ENCODE measurements at regions not wholly inside any gene's neighbourhood (a gene's known extent, or its start where the extent isn't known, plus 50 kb on each side); places are given as distances from the start of the nearest gene placed in this dataset.

- no peak for FAIRE-seq
These were observed 581.4 kb downstream of the USP25 start for GRCh38 chr21:16311229-16311628.

- FAIRE-seq, result no peak
These were observed 582.5 kb downstream of the USP25 start for GRCh38 chr21:16312321-16312720.

DNA sequence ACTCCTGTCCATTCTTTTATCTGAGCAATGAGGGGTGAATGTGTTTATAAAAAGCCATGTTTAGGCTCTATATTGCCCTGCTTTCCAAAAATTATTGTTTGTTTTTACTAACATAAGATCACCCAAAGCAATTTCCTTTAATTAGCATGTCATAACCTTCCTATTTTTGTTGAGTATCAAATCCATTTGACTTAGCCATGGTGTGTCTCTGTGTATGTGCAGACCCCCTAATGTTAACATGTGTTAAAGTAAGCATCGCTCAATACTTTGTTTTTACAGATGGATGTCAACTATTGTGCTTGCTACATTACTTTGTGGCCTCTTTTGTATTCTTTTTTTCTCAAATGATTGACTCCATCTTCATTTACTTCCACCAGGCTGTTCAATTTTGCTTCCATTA, 585.4 kb downstream of the USP25 start:
- no peak for FAIRE-seq

- no peak for FAIRE-seq
These were observed 589.0 kb downstream of the USP25 start for GRCh38 chr21:16318651-16319300.

DNA sequence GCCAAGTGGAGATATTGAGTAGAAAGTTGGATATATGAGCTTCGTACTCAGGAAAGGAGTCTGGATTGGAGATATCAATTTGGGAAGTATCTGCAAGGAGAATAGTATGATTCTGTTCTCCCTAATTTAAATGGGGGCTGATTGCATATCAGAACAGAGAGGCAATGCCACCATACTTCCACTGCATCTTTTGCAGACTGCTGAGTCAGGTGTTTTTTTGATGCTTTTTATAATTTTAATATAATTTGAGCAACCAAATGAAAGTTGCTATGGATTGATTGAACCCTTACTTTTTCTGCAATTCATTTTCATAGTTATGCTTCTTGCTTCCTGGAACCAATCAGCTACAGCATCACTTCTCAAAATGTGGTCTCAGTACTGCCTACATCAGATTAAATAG, 590.3 kb downstream of the USP25 start:
- FAIRE-seq, result no peak

- peak; percentile 41 for FAIRE-seq
These were observed 592.7 kb downstream of the USP25 start for GRCh38 chr21:16322454-16322853.

GRCh38 chr21:16323596-16323995, 593.8 kb downstream of the USP25 start:
- FAIRE-seq, result no peak

DNA sequence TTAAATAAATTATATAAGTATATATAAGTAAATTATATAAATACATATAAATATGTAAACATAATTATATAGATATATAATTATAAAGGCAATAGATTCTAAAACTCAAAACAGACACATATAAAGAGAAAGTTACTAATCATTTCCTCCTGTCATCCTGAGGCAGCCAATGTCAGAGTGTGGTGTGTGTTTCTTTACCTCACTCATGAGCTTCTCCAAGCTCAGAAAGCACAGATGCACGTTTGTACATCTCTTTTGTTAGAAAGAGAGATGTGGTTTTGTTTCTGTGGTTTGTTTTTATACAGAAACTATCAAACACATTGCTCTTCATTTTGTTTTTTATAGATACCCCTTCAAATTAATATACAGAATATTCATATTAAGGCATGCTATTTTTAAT, 594.8 kb downstream of the USP25 start:
- FAIRE-seq, result peak; percentile 57

DNA sequence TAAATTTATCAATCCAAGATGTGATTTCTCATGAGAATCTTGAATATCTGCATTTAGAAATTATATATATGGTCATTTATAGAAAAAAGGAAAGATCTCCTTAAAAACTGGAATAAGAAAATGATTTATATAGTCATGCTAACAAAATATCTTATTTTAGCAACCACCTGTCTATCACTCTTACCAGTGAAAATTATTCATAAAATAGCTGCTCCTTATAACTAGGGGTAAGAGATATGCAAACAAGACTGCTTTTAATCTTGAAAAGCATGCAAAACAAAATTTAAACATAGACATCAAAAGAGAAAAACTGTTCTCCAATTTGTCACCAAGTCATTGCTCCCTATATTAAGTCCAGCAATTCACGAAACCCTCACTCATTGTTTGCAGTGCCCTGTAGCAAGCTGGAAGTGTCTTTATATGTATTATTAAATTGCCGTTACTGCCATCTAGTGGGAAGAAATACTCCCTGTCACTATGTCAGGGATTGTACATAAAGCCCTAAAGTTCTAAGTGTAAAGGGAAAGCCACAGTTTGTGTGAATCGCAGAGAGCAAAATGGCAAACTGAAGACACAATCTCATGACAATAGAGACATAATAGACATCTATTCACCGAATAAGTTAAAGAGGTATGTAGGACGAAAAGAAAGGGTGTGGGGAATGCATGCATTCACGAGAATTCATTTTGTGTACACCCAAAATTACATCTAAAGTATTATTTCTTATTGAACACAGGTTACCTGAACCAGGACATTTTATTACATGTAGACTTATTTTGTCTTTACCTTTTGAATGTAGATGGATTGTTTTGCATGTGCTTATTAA, 600.5 kb downstream of the USP25 start:
- FAIRE-seq, result peak; percentile 5

DNA sequence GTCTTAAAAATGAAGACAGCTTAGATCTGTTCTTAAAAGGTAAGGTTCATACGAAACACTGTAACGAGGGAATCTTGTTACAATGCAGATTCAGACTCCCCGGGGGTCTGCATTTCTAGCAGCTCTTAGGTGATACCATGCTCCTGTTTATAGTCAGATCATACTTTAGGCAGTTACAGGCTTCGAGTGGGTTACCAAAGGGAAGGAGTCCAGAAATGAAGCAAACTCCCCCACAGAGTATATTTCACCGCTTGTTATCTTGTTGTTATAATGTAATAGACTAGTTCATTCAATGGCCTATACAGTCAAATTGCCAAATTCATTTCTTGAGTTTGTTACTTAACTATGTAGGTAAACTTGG, 601.1 kb downstream of the USP25 start:
- no peak for FAIRE-seq

- FAIRE-seq, result no peak
These were observed 607.5 kb downstream of the USP25 start for GRCh38 chr21:16337266-16337665.

DNA sequence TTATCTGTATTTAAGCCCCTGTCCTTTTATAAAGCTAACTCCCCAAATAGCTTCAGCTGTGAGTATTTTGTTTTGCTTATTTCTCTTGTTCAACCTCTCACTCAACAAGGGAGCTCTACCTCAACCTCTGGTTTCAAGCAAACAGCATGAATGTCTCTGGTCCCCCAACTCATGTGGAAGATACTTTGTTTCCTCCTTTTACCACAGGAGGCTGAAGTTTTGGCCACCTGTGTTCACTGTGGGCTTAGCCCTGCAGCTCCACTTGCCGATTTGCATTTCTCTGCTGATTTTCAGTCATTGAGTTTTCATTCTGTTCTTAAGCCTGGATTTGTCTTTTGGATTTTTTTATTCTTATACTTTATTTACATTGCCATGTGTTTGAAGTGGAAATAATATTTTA, 613.1 kb downstream of the USP25 start:
- no peak for FAIRE-seq

- no peak for FAIRE-seq
These were observed 614.0 kb downstream of the USP25 start for GRCh38 chr21:16343776-16344175.

DNA sequence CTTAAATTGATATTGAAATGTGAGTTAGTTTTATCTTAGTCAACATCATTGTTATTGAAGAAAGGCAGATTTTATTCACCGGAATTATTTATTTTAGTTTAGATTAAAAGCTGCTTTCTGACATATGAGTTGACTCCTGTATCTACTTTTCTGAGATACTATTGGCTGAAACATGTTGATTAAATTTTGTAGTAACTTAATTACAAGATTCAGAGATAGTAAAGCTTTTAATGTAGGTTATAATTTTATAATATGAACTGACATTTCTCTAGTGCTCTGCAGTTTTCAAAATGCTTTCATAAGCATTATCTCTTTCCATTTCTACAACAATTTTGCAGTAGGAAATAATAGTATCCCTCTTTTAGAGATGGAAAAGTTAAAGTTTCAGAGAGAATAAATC, 616.0 kb downstream of the USP25 start:
- no peak for FAIRE-seq

DNA sequence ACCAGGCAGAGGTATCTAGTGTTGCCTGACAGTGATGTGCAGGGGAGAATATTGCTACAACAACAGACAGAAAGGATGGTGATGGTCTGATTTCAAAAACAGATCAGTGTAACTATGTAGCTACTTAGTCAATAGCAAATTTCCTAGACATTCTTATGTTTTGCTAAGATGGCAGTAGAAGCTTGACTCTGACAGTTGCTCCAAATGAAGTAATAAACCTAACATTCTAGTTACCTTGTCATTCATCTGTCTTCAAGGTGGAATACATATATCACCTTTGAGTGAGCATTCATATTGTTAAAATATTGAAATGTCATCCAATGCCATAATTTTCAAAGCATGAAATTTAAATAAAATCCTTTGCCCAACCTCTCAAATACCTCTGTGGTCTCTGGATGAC, 617.4 kb downstream of the USP25 start:
- FAIRE-seq, result no peak

- FAIRE-seq, result no peak
These were observed 624.0 kb downstream of the USP25 start for GRCh38 chr21:16353764-16354163.

- FAIRE-seq, result no peak
These were observed 628.2 kb downstream of the USP25 start for GRCh38 chr21:16357994-16358393.

- FAIRE-seq, result no peak
These were observed 629.0 kb downstream of the USP25 start for GRCh38 chr21:16358784-16359183.

DNA sequence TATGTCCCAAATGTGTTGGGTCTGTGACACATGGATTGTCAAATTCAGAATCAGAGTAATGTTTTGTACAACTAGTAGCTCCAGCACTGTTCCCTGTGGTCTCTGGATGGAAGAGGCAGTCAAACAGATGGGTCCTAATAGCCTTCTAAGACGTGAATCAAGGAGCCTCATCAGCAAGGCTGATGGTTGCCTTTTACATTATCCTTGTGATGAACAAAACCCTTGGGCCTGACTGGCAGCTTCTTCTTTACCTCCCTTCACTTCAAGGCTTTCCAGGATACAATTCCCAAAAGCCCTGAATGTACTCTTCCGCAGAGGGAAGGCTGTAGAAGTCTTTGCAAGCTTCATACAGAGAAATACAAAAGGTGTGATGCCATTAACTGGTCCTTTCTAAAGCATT, 633.3 kb downstream of the USP25 start:
- FAIRE-seq, result no peak

DNA sequence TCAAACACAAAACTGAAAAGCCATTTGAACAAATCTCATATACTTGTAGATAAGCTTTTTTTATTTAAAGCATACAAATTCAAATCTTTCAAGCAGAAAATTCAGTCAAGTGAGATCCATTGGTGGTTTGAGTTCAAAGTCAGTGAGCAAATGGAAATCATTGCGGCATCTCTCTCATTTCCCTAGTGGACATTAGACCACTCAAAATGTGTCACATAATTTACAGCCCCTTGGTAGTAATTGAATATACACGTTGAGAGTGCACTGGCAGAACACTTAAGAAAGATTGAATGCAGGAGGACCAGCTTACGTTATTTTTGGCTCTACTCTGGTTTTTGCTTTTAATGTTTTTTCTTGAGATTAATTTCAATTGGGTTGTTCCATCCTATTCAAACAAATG, 633.7 kb downstream of the USP25 start:
- FAIRE-seq, result no peak

DNA sequence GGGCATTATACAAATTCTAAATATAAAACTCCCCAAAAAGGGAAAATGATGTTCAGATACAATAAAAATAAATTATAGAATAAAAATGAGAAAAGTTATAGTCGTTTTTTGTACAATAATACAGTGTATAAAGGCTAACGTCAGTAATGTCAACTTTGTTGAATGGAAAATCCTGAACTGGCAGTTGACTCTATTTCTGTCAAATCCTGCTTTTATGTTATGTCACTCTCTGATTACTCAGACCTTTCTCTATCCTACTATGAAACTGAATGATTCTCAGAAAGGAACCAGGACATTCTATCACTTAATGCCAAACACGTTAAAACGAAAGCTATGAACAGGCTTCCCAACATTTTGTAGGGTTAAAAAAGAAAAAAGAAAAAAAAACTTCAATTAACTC, 636.4 kb downstream of the USP25 start:
- no peak for FAIRE-seq

DNA sequence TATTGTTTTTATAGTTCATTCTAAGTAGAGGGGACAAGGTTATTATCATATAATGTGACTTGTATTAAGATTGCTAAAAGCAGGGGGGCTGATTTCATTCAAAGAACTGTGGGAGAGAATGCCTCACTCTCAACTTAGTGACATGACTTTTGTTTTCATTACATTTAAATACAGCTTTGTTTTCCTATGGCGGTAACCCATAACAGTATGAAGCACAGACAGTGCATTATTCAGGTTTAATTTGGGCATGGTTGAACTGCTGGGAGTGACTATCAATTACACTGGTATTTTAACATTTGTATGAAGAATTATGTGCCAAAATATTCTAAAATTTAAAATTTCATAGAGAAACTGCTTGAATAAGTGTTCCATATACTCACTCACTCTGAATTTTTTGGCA, 637.3 kb downstream of the USP25 start:
- no peak for FAIRE-seq

DNA sequence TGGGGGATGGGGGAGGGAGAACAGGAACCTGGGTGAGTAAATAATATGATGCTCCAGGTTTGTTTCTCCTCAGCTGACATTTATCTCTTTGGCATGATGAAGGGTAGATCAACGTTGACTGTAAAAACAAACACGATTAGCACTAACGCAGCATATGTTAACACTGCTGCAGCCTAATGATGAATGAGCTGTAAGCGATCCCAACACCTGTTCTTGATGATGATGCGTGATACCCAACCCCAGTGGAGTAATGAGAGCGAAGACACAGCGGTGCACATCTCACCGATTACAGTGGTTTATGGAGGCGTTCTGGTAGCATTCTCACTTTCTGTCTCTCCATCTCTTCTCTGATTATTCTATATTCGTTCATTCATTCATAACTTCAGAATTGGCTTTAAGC, 640.4 kb downstream of the USP25 start:
- no peak for FAIRE-seq

GRCh38 chr21:16372586-16372985, 642.8 kb downstream of the USP25 start:
- FAIRE-seq, result no peak

DNA sequence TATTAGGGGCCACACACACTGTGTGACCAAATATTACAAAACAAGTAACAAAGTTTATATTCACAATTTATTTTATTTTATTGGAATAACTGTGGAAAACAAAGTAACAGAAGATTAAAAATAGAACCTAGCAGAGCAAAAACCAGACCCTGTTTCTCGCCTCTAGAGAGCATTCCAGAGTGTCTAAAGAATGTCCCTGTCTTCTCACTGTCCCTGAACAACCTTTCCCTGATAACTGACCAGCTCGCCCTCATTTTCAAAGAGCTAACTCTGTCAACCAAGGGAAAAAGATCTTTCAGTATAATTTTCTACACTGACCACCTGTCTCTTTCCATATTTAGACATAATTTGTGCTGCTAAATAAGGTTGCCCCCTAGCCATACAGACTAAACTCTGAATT, 646.9 kb downstream of the USP25 start:
- no peak for FAIRE-seq

Data from colon (tissue), 2 donors.